Fibroblast of the conjunctiva (primary cell): ENCODE measurements at regions not wholly inside any gene's neighbourhood (a gene's known extent, or its start where the extent isn't known, plus 50 kb on each side); places are given as distances from the start of the nearest gene placed in this dataset.
"Not testable (repeated sequence)": the region's sequence is repeated elsewhere in the genome, so short reads cannot be mapped to it uniquely, and the experiment has no call there.

Experiments
- DNase-seq: peaks from one replicate; pipeline ENCODE4 v3.0.0-alpha.2; 2010; ENCODE audit warnings: low read depth

DNA sequence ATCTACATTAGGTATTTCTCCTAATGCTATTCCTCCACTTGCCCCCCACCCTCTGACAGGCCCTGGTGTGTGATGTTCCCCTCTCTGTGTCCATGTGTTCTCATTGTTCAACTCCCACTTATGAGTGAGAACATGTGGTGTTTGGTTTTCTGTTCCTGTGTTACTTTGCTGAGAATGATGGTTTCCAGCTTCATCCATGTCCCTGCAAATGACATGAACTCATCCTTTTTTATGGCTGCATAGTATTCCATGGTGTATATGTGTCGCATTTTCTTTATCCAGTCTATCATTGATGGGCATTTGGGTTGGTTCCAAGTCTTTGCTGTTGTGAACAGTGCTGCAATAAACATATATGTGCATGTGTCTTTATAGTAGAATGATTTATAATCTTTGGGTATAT is 50.6 kb upstream of the GRHL3 start:
- DNase-seq: not testable (repeated sequence)

DNA sequence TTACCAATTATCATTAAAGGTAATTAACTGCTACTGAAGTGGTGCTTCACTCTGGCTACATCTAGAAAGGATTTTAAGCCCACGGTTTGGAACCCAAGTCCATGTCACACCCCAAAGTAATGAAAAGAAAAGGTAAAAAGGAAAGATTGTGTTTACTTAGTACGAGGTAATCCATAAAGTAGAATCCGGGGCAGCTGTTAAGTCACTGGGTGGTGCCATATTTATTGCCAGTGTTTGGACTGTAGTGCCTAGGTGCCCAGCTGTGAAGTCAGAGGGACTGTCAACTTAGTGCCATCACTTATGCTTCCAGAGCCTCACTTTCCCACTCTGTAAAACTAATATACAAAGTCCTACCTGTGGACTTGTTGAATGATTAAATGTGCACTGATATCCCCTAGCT is 52.2 kb upstream of the GRHL3 start:
- no peak for DNase-seq

DNA sequence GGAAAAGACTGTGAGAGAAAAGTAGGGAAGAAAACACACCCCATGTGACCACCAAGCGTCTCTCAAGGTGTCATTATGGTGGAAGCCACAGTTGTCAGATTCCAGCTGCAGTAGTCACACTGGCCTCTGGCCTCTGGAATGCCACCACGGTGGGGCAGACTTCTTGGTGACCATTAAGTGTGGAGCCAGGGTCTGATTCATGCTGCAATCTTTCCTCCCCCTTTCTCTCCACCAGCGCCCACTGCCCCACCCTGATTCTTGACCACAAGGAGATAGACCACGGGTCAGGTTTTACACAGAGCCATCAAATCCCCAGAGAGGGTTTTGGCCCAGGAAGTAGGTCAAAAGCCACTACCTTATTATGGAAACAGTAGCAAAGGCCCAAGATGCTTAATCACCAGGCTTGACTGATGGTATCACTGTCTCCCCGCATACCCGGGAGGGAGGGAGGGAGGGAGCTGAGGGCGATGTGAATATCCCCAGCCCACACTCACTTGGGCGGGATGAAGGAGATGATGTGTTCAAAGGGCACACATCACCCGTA is 52.7 kb upstream of the GRHL3 start:
- DNase-seq: peak; percentile 53

DNA sequence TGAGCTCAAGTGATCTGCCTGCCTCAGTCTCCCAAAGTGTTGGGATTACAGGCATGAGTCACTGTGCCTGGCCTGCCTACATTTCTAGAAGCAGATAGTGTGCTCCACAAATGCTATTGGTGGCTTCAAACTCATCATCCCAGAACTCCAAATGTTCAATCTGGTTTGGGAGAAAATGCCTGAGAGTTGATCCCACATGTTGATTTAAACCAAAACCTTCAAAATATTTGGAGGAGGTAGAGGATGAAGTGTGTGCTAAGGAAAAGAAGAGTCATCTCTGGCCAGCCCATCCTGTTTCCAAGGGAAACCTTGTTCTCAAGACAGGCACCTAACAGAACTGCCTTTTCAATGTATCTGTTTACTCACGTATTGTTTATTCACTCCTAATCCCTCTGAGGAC is 55.4 kb upstream of the GRHL3 start:
- DNase-seq: no peak

DNA sequence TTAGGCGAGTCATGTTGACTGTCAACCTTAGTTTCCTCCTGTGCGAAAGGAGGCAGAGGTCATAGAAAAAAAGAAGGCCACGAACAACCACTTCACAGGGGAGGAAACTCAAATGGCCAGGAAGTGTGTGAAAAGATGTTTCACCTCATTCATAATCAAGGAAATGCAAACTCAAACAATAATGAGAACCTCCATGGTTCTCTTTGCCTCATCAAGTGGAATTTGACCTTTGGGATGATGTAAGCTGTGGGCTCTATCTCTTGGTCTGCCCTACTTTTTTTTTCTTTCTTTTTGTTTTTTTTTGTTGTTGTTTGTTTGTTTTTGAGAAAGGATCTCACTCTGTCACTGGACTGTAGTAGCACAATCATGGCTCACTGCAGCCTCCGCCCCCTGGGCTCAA is 55.9 kb upstream of the GRHL3 start:
- DNase-seq: no peak

DNA sequence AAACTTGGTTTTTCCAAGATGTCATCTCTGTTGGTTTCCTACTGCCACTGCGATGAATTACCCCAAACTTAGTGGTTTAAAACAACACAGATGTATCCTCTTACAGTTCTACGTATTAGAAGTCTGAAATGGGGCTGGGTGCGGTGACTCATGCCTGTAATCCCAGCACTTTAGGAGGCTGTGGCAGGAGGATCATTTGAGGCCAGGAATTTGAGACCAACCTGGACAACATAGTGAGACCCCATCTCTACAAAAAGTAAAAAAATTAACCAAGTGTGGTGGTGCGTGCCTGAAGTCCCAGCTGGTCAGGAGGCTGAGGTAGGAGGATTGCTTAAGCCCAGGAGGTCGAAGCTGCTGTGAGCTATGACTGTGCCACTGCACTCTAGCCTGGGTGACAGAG is 57.2 kb upstream of the GRHL3 start:
- DNase-seq: no peak

DNA sequence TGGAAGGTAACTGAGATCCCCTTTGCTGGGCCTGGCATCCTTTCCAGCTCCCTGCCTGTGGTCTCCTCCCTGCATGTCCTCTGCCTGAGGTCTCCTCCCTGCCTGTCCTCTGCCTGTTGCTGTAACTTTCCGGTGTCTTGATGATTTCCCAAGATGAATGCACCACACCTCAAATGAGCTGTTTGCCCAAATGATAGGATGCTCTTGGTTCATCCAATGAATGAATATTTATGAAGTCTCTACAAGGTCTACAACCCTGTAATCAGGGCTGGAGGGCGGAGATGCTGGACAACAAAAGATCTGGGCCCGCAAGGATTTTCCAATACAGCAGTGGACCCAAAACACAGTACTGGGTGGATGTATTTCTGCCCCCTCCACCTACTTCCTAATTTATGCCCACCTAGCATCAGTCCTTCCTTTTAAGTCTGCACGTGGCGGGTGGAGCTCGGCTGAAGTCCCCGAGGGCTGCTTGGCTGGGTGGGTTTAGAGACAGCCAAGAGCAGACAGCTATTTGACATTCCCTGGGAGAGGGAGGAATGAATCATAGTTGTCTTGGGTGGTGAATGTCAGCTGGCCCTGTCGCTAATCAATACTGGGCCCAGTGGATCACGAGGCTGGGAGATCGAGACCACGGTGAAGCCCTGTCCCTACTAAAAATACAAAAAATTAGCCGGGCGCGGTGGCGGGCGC is 60.3 kb upstream of the GRHL3 start:
- no peak for DNase-seq

DNA sequence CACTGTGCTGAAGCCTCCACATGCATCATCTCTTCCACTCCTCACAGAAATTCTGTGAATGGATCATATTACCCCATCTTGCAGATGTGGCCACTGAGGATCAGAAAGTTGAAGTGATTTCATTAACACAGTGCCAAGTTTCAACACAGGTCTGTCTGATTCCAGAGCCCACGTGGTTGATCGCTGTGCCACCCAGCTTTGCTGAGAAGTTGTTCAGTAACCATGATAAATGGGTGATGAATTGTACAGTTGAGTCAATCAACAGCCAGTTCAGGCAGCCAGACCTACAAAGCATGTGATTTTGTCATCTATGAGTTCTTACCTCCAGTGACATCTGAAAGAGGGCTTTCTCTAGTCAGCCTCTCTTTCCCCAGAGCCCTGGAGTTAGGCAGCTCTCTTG is 61.8 kb upstream of the GRHL3 start:
- no peak for DNase-seq

DNA sequence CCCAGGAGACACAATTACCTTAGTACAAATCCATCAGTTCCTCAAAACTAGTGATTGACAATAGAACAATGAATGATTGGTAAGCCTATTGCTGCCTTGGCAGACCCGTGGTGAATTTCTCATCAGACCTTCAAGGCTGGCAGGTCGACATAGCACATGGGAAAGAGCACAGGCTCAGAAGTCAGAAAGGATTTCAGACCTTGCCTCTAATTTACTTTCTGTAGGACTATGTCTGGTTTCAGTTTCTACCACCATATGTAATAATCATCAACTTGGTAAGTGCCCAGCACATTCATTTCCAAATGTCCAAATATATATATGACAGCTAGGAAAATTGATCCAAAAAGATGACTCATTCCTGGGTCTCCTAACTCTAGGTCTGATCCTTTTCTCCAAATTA is 62.5 kb upstream of the GRHL3 start:
- DNase-seq: no peak

DNA sequence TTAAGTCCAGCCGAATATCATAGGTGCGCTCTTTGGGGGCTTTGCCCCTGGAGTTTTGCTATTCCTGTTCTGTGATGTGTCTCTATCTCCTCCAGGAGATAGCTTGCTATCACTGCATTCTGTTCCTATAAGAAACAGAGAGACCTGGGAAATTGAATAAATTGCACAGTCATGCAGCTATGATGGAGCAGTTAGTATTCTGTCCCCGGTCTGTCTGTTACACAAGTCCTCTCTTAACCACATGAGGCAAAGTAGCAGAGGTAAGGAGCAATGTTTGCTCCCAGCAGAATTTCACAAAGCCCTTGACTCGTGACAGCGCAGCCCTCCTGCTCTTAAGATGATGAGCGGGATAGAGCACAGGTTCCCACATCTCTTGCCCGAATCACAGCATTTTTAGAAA is 63.9 kb upstream of the GRHL3 start:
- no peak for DNase-seq

DNA sequence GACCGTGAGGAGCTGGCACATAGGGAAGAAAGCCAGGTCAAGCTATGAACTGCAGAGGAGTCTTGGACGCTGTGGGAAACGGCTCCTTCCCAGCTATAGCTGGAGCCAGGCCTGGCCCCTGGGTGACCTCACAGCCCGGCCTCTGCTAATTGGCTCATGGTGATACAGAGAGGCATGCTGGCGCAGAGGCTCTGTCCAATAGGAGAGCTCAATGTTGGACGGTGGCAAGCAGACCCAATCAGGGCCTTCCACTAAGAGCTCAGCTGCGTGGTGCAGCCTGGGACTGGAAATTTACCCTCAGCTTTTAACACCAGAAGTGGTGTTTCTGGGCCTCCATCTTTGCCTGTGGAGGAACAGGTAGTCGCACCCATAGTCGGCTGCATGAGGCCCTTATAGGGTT is 64.4 kb upstream of the GRHL3 start:
- no peak for DNase-seq

DNA sequence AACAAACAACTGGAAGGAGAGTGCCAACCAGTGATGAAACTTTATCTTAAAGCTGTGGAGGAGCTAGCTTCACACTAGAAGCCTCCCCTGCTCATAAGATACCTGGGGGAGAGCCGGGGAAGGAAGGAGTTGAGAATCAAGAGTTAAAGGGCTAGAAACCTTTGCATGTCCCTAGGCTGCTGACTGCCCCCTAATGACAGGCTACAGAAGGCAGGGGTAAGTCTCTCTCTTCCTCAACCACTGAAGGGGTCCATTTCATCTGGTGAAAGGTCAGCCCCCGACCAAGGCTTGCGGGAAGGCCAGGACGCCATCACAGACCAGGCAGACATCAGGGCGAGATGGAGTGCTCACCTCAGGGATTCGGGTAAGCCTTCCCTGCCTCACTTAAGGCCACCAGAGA is 65.6 kb upstream of the GRHL3 start:
- DNase-seq: no peak

DNA sequence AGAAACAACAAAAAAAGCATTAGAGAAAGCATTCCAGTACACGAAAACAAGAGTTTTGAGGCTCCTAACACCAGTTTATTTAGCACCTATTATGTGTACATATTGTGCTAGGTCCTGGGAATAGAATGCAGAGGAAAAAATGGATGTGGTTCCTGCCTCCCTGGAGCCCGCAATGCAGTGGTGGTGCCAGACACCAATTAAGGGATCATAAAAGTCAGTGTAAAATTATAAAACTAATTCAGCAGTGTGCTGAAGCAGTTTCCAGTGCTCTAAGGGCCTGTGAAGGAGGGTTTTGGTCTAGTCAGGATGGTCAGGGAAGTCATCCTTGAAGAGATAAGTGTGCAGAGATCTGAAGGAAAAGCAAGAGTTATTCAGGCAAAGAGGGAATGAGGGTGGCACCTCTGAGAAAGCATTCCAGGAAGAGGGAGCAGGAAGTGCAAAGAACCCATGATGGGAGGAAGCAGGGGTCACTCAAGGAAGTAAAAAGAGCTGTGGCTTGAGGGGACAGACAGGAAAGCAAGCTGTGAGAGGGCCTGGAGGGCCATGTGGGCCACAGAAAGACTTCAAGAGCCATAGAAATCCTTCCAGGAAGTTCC is 65.2 kb upstream of the IFNLR1 start:
- DNase-seq: no peak

DNA sequence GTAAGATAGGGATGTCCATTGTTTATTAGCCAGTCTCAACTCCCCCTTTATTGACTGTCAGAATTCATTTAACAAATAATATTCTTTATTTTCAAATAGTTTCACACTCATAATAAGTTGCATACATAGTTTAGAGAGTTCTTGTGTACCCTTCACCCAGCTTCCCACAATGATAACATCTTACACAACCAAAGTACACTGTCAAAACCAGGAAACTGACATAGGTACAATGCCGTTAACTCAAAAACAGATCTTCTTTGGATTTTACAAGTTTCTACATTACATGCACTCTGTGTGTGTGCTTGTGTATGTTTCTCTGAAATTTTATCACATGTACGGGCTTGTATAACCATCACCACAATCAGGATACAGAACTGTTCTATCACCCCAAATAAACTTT is 64.4 kb upstream of the IFNLR1 start:
- no peak for DNase-seq

DNA sequence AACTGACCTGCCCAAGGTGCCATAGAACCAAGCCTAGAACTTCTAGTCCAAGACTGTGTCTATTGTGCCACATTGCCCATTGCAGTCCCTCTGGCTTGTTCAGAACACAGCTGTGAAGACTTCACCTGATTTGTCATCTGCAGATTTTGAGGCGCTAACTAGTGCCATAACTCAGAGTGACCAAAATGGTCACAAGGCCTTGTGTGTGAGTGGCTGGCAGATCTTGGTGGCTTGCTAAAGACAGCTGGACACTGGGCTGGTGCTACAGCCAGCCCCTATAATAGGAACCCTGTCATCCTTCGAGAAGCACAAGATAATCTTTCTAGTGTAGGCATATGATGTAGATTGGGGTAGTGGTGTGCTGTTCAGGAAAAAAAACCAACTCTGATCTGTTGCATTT is 63.7 kb upstream of the IFNLR1 start:
- DNase-seq: no peak

DNA sequence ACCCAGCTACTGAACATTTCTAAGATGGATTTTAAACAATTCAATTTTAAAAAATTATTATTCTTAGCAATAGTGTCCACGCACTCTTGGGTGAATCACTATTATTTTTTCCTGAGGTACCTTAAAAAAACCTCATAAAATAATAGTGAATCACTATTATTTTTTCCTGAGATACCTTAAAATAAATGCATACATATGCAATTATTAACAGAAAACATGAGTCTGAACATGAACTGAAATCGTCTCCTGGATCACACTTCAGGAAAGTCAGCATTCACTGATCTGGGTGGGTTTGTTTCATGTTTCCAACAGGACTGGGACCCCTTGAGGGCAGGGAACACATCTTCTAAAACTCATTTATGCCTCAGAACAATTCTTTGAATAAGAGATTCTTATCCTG is 63.1 kb upstream of the IFNLR1 start:
- DNase-seq: no peak

DNA sequence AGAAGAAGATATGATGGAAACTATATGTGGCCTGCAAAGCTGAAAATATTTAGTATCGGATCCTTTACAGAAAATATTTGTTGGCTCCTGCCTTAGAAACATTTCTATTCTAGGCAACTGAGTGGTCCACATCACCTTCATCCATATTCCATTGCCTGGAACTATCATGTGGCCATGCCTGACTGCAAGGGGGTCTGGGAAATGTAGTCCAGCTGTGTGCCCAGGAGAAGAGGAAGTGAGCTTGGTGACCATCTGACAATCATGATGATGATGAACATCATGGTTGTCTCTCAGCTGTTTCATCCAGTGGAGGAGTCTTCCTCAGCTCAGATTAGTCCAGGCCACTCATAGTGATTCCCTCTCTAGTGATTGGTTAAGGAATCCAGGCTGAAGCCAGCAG is 61.8 kb upstream of the IFNLR1 start:
- DNase-seq: no peak

DNA sequence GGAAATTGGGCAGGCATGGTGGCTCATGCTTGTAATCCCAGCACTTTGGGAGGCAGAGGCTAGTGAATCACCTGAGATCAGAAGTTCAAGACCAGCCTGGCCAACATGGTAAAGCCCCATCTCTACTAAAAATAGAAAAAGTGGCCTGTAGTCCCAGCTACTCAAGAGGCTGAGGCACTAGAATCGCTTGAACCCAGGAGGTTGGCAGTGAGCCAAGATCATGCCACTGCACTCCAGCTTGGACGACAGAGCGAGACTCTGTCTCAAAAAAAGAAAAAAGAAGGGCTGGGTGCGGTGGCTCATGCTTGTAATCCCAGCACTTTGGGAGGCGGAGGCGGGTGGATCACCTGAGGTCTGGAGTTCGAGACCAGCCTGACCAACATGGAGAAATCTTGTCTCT is 60.2 kb upstream of the IFNLR1 start:
- DNase-seq: not testable (repeated sequence)

DNA sequence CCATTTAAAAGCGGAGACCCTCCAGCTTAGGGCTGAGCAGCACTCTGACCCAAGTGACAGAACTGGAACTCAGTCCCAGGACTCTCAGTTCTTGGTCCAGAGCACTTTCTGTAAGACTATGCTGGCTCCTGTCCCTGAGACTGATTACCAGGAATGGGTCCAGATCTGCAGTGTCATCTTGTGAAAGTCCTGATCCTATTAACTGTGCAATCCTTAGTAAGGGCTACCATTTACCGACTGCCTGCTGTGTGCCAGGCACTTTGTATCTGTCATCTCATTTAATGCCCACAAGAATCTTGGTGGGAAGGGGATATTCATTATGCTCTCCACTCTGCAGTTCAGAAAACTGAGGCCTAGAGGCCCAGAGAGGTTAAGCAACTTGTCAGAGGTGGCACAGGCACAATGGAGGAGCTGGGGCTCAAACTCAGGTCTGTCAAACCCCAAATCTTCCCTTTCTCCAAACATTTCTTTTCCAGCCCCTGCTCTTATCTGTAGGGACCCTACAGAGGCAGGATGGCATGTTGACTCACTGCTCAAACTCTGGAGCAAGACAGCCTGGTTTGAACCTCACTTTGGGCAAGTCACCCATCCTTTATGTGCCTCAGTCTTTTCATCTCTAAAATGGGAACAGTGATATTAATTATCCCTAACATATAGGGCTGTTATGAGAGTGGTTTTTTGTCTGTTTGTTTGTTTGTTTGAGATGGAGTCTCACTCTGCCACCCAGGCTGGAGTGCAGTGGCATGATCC is 57.6 kb upstream of the IFNLR1 start:
- no peak for DNase-seq

DNA sequence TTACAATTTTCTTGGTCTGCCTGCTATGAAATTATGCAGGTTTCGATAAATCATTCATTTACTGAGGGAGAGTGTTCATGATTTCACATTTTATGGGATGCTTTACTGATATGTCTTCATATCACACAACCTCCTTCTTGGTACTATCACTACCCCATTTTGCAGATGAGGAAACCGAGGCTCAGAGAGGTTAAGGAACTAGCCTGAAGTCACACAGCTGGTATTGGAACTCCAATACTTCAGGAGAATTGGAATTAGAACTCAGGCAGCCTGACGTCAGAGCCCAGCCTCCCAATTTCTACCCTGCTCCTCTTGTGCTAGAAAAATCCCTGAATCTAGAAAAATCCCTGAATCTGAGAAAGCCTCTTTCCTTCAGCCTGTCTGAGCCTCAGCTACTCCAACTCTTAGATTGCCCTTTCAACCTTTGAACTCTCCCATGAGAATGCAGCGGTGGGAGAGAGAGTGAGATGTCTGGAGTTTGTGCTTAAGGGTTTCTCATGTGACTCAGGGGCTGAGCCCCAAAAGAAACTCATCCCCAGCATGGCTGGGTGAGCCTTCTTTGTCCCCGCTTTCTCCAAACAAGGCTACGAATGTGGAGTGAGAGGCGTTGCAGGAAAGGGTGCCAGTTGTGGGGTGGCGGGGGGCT is 50.8 kb upstream of the IFNLR1 start:
- no peak for DNase-seq

DNA sequence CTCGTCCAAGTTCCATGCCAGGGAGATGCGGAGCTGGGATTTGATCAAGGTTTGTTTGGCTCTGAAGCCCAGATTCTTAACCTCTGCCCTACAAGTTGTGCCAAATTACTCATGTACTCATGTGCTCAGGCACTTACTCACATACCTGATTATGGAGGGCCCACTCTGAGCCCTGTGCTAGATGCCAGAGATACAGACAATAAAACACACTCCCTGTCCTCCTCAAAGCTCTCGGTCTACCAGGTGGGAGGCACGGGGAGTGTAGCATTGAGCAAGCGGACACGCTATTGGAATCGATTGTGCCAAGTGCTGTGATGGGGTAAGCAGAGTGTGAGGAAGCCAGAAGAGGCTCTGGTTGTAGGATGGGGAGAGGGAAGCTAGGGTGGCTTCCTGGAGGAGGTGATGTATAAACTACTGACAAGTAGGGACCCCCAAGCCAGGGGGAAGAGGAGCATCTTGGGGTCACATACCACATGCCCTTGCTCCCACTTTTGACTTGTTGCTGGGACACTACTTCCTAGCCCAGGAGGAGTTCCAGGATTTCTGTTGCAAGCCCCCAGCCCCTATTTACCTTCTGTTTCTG is 49.8 kb upstream of the IFNLR1 start:
- peak; percentile 40 for DNase-seq
